HL-60 (cell line): ENCODE measurements at regions not wholly inside any gene's neighbourhood (a gene's known extent, or its start where the extent isn't known, plus 50 kb on each side); places are given as distances from the start of the nearest gene placed in this dataset.
"Not testable (repeated sequence)": the region's sequence is repeated elsewhere in the genome, so short reads cannot be mapped to it uniquely, and the experiment has no call there.

Experiments used
- GABPA ChIP-seq: IDR thresholded peaks from 2 replicates; pipeline ENCODE4 v1.6.1; 2012; ENCODE audit warnings: low read depth
- POLR2AphosphoS5 ChIP-seq: IDR thresholded peaks from 2 replicates; pipeline ENCODE4 v1.6.1; 2012; ENCODE audit warnings: low read depth
- SPI1 ChIP-seq: IDR thresholded peaks from 2 replicates; pipeline ENCODE4 v1.6.1; 2012; ENCODE audit warnings: low read depth, mild to moderate bottlenecking, borderline replicate concordance
- TF ChIP-seq, protein P1 (sequence below): IDR thresholded peaks from one replicate; pipeline ENCODE4 v1.5.1; 2011; ENCODE audit warnings: low read length, control low read depth, inconsistent platforms; ENCODE audit not compliant: insufficient read depth
- TF ChIP-seq, protein P2 (sequence below): IDR thresholded peaks from 2 replicates; pipeline ENCODE4 v1.6.1; 2012; ENCODE audit warnings: low read depth; ENCODE audit not compliant: insufficient replicate concordance

DNA sequence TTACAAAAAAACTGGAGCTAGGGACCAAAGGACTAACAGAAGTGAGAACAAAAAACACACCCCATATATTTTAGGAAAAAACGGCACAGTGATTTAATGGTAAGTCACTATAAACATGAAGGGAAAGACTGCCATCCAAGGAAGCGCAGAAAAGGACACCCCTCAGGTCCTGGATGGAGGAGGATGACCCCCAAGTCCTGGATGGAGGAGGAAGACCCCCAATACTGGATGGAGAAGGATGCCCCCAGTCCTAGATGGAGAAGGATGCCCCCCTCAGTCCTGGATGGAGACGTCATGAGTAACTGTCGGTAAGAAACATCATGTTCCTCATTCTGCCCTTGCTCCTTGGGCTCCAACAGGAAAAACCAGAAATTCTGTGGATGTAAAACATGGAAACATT, 89.9 kb downstream of the POTEG start:
- TF ChIP-seq, protein P1, sequence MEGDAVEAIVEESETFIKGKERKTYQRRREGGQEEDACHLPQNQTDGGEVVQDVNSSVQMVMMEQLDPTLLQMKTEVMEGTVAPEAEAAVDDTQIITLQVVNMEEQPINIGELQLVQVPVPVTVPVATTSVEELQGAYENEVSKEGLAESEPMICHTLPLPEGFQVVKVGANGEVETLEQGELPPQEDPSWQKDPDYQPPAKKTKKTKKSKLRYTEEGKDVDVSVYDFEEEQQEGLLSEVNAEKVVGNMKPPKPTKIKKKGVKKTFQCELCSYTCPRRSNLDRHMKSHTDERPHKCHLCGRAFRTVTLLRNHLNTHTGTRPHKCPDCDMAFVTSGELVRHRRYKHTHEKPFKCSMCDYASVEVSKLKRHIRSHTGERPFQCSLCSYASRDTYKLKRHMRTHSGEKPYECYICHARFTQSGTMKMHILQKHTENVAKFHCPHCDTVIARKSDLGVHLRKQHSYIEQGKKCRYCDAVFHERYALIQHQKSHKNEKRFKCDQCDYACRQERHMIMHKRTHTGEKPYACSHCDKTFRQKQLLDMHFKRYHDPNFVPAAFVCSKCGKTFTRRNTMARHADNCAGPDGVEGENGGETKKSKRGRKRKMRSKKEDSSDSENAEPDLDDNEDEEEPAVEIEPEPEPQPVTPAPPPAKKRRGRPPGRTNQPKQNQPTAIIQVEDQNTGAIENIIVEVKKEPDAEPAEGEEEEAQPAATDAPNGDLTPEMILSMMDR, result not testable (repeated sequence)
- TF ChIP-seq GABPA, POLR2AphosphoS5, SPI1: not testable (repeated sequence)
- TF ChIP-seq, protein P2, sequence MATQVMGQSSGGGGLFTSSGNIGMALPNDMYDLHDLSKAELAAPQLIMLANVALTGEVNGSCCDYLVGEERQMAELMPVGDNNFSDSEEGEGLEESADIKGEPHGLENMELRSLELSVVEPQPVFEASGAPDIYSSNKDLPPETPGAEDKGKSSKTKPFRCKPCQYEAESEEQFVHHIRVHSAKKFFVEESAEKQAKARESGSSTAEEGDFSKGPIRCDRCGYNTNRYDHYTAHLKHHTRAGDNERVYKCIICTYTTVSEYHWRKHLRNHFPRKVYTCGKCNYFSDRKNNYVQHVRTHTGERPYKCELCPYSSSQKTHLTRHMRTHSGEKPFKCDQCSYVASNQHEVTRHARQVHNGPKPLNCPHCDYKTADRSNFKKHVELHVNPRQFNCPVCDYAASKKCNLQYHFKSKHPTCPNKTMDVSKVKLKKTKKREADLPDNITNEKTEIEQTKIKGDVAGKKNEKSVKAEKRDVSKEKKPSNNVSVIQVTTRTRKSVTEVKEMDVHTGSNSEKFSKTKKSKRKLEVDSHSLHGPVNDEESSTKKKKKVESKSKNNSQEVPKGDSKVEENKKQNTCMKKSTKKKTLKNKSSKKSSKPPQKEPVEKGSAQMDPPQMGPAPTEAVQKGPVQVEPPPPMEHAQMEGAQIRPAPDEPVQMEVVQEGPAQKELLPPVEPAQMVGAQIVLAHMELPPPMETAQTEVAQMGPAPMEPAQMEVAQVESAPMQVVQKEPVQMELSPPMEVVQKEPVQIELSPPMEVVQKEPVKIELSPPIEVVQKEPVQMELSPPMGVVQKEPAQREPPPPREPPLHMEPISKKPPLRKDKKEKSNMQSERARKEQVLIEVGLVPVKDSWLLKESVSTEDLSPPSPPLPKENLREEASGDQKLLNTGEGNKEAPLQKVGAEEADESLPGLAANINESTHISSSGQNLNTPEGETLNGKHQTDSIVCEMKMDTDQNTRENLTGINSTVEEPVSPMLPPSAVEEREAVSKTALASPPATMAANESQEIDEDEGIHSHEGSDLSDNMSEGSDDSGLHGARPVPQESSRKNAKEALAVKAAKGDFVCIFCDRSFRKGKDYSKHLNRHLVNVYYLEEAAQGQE, result not testable (repeated sequence)
